ENCODE measurements at regions not wholly inside any gene's neighbourhood (a gene's known extent, or its start where the extent isn't known, plus 50 kb on each side); places are given as distances from the start of the nearest gene placed in this dataset.
"Not testable (repeated sequence)": the region's sequence is repeated elsewhere in the genome, so short reads cannot be mapped to it uniquely, and the experiment has no call there.

- no peak for DNase-seq
These were observed 51.5 kb upstream of the C1orf53 start for GRCh38 chr1:197850918-197851317.

DNA sequence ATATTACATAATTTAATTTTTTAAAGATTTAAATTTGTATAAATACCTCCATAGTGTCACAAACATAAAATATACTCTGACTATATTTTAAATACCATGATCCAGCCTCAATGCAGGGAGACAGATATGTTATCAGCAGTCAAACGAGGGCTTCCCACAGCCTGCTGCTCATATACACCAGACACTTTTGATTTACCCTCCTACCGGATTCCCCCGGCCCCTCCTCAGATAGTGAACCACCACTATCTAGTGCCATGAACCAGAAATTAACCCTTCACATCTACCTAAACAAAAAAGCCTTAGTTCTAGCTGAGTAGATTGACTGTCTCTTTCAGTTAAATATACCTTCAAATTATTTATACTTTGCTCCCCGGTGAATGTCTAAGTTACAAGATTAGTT is 52.4 kb upstream of the C1orf53 start:
- no peak for DNase-seq

DNA sequence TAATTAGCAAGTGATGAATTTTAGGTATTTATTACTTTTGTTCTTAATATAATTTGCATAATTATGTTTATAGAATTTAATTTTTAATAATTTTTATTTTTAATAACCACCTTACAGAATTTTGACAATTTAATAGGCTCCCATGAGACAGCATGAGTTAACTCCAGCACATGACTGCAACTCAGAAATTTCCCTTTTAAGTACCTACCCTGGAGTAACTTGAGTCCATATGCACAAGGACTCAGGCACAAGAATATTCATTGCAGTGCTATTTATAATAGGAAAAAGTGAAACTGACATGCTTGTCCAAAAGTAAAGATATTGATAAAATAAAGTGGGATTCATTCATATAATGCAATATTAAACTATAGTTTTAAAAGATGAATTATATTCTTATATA is 54.1 kb upstream of the C1orf53 start:
- peak in 2 of 3 donors; percentile 31 to 50 for DNase-seq

DNA sequence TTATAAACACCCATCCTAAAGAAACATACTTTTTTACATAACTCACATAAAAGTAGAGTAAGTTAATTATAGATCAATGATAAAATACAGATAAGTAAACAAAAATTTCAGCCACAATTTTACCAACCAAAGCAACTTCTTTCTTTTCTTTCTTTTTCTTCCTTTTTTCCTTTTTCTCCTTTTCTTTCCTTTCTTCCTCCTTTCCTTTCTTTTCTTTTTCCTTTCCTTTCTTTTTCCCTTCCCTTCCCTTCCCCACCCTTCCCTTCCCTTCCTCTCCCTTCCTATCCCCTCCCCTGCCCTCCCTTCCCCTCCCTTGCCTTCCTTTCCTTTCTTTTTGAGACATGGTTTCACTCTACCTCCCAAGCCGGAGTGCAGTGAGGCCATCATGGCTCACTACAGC is 56.5 kb upstream of the C1orf53 start:
- no peak for DNase-seq

- no peak for DNase-seq
These were observed 57.8 kb upstream of the C1orf53 start for GRCh38 chr1:197844651-197845050.

DNA sequence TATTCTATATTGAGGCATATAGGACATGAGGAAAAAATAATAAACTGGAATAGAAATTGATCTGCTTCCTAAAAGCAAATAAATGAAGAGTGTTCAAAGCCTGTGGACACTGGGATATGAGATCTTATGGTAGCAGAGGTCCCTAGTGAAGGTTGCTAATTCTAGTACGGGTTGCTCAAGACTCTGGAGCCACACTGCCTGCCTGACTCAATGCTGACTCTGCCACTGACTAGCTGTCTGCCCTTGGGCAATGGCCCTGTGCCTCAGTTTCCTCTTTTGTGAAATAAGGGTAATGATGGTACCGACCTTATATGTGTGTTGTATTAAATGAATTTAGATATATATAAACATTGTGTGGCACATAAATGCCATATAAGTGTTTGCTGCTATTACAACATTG is 59.0 kb upstream of the C1orf53 start:
- peak; percentile 59 to 62 (median 61) for DNase-seq

- DNase-seq: peak in 2 of 3 donors; percentile 15 to 34
These were observed 59.8 kb upstream of the C1orf53 start for GRCh38 chr1:197842646-197843045.

GRCh38 chr1:197841883-197842553 is 60.4 kb upstream of the C1orf53 start:
- peak; percentile 76 to 89 (median 89) for DNase-seq

DNA sequence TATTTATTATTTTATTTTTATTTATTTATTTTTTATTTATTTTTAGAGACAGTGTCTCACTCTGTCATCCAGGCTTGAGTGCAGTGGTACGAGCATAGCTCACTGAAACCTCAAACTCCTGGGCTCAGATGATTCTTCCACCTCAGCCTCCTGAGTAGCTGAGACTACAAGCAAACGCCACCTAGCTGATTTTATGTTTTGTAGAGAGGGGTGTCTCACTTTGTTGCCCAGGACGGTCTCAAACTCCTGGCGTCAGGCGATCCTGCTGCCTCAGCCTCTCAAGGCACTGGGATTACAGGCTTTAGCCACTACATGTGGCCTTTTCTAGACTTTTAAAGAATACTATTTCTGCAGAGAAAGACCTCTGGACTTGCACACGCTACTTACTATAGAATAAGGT is 61.3 kb upstream of the C1orf53 start:
- no peak for DNase-seq

- peak; percentile 56 to 64 (median 61) for DNase-seq
These were observed 62.6 kb upstream of the C1orf53 start for GRCh38 chr1:197839786-197840185.

DNA sequence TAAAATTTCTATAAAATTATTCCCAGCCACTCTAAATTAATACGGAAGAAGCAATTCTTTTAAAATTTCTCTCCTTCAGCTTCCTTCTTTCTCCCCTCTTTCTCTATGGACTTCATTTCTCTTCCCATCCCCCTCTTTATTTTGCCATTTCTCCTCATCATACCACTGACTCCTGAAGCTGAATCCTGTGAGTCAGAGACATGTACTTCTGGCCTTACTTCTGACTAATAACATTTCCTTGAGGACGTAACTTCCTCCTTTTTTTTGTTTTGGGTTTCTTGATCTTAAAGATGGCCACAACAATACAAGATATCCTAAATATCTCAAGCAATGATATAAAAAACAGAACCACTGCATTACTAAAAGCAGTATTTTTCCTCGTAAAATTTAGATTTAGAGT is 63.6 kb upstream of the DENND1B start:
- peak; percentile 78 to 92 (median 91) for DNase-seq

DNA sequence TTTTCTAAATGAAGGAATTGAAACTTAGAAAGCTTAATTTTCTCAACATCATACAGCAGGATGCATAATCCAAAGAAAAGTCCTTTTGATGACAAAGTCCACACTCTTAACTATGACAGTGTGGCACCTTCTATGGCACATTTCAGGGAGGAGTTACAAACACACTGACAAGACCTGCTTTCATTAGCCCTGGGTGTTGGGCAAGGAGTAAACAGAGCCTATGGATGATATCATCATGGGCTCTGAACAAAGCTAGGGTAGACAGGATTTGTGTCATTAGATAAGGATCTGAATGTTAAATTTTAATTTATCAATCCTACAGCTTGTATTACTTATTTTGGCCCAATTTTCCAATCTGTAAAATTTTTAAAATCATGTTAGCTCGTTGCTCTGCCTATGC is 62.6 kb upstream of the DENND1B start:
- peak; percentile 56 to 63 (median 63) for DNase-seq

GRCh38 chr1:197836356-197836755 is 61.1 kb upstream of the DENND1B start:
- not testable (repeated sequence) for DNase-seq

- DNase-seq: not testable (repeated sequence)
These were observed 53.7 kb upstream of the DENND1B start for GRCh38 chr1:197829011-197829410.

DNA sequence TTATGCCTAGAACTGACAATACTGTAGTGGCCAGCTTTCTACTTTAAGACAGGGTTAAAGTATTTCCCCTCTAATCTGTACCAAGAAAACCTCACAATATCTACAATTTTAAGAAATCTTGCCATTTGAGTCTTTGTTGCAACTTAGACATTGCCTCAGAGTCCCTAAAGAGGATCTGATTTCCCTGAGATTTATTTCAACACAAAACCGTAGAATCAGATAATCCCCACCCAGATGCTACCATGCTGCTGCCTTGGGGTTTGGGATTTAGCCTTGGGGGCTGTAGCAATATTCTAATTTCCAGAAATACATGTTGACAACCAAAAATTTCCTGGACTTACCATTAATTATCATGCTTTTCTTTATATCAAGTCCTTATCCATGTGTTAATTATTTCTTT is 50.3 kb upstream of the DENND1B start:
- no peak for DNase-seq

All from suppressor macrophage treated with lipopolysaccharide for 1 hour (primary cell).